H1 (cell line): ENCODE measurements at regions not wholly inside any gene's neighbourhood (a gene's known extent, or its start where the extent isn't known, plus 50 kb on each side); places are given as distances from the start of the nearest gene placed in this dataset.

Source experiments
- CTCF ChIA-PET: fragments of 300-600 bp; sonication (Branson Sonifier 250); formaldehyde crosslinking; loops from one replicate; lab custom pipeline; 2021; ENCODE audit not compliant: partially characterized antibody; lab: Charles Lee
- POLR2A ChIA-PET: fragments of 300-600 bp; sonication (Branson Sonifier 250); formaldehyde crosslinking; loops from one replicate; lab custom pipeline; 2021; ENCODE audit warnings: inconsistent platforms; ENCODE audit not compliant: partially characterized antibody; lab: Charles Lee
- DNase-seq, 2 experiments: peaks; one replicate each; pipeline versions ENCODE4 v3.0.0 to v3.0.0-alpha.2; 2010 to 2022; ENCODE audit warnings: low spot score in 2 of 2, low read depth in 1 of 2, mixed read lengths in 1 of 2
- FAIRE-seq: peaks from 2 replicates; lab custom pipeline; 2011; peaks lifted over from hg19 to GRCh38; lab: Jason Lieb, UNC
- H2AFZ ChIP-seq: 2 replicates; pipeline ENCODE4 v1.8.1; 2012; ENCODE audit warnings: low read length, inconsistent platforms
- H2AK5ac ChIP-seq: 2 replicates; pipeline ENCODE4 v1.6.1; 2013; ENCODE audit warnings: low read depth, low read length
- H2BK120ac ChIP-seq: replicated peaks from 2 replicates; pipeline ENCODE3; 2013; ENCODE audit warnings: low read depth, low read length, inconsistent platforms
- H2BK12ac ChIP-seq: 2 replicates; pipeline ENCODE4 v1.6.1; 2013; ENCODE audit warnings: low read depth, low read length
- H2BK15ac ChIP-seq: 2 replicates; pipeline ENCODE4 v1.6.1; 2013; ENCODE audit warnings: low read length
- H2BK20ac ChIP-seq: 2 replicates; pipeline ENCODE4 v1.6.1; 2013; ENCODE audit warnings: low read length
- H2BK5ac ChIP-seq: 2 replicates; pipeline ENCODE4 v1.6.1; 2013; ENCODE audit warnings: low read depth, low read length
- H3K14ac ChIP-seq: 2 replicates; pipeline ENCODE4 v1.6.1; 2013; ENCODE audit warnings: inconsistent platforms; ENCODE audit not compliant: insufficient read length
- H3K18ac ChIP-seq: 2 replicates; pipeline ENCODE4 v1.6.1; 2013; ENCODE audit warnings: low read length; ENCODE audit errors: extremely low read depth
- H3K23ac ChIP-seq: 2 replicates; pipeline ENCODE4 v1.6.1; 2013; ENCODE audit warnings: inconsistent platforms; ENCODE audit not compliant: insufficient read length
- H3K23me2 ChIP-seq: 2 replicates; pipeline ENCODE4 v1.6.1; 2013; ENCODE audit warnings: low read depth, low read length
- H3K27ac ChIP-seq: 2 replicates; pipeline ENCODE4 v1.6.1; 2011; ENCODE audit warnings: low read depth, low read length, inconsistent platforms
- H3K27me3 ChIP-seq, 4 experiments: replicated peaks in 1 of 4; 1 replicate in 1 of 4; 2 replicates in 3 of 4; pipeline versions ENCODE4 v1.6.1 to v1.8.1; 2011 to 2013; ENCODE audit warnings: low read length in 3 of 4, mild to moderate bottlenecking in 3 of 4, inconsistent platforms in 2 of 4, mixed read lengths in 2 of 4, moderate library complexity in 1 of 4; ENCODE audit not compliant: control insufficient read depth in 3 of 4, insufficient read depth in 3 of 4; ENCODE audit errors: extremely low read depth in 1 of 4
- H3K36me3 ChIP-seq, 4 experiments: 2 replicates each; pipeline versions ENCODE4 v1.6.1 to v1.8.1; 2011 to 2013; ENCODE audit warnings: mild to moderate bottlenecking in 4 of 4, low read length in 3 of 4, moderate library complexity in 2 of 4, control low read depth in 1 of 4, inconsistent platforms in 1 of 4; ENCODE audit not compliant: insufficient read depth in 4 of 4, control insufficient read depth in 2 of 4
- H3K4ac ChIP-seq: replicated peaks from 2 replicates; pipeline ENCODE3; 2013; ENCODE audit warnings: low read length, low read depth, mixed read lengths, inconsistent platforms; ENCODE audit not compliant: insufficient read length
- H3K4me1 ChIP-seq, 4 experiments: replicated peaks in 1 of 4; 1 replicate in 1 of 4; 2 replicates in 3 of 4; pipeline versions ENCODE4 v1.6.1 to v1.8.1; 2011 to 2013; ENCODE audit warnings: low read length in 3 of 4, inconsistent platforms in 2 of 4, mixed read lengths in 1 of 4; ENCODE audit not compliant: insufficient read depth in 4 of 4, control insufficient read depth in 3 of 4
- H3K4me2 ChIP-seq, 2 experiments: 2 replicates each; pipeline versions ENCODE4 v1.6.1 to v1.8.1; 2011 to 2013; ENCODE audit warnings: low read depth in 2 of 2, low read length in 2 of 2, control low read depth in 1 of 2, inconsistent platforms in 1 of 2, mild to moderate bottlenecking in 1 of 2; ENCODE audit not compliant: insufficient read depth in 1 of 2
- H3K4me3 ChIP-seq, 4 experiments: fragments of 200-600, 300-600 bp in 1 of 4; sonication (generic), shearing (Covaris generic), sonication (Bioruptor Twin) in 1 of 4; 2 replicates each; pipeline versions ENCODE4 v1.5.1 to v1.8.1; 2011 to 2016; ENCODE audit warnings: low read length in 4 of 4, low read depth in 3 of 4, control low read depth in 2 of 4, inconsistent platforms in 2 of 4, mild to moderate bottlenecking in 2 of 4, mixed read lengths in 1 of 4, moderate library complexity in 1 of 4; ENCODE audit not compliant: insufficient read depth in 2 of 4; ENCODE audit errors: extremely low read depth in 1 of 4
- H3K56ac ChIP-seq: replicated peaks from 2 replicates; pipeline ENCODE3; 2013; ENCODE audit warnings: low read depth, mild to moderate bottlenecking, mixed read lengths, low read length, inconsistent platforms; ENCODE audit not compliant: insufficient read length
- H3K79me1 ChIP-seq: 2 replicates; pipeline ENCODE4 v1.6.1; 2013; ENCODE audit warnings: low read depth, low read length, control low read depth
- H3K79me2 ChIP-seq, 2 experiments: 2 replicates each; pipeline versions ENCODE4 v1.6.1 to v1.8.1; 2012 to 2013; ENCODE audit warnings: low read length in 2 of 2, mild to moderate bottlenecking in 2 of 2, inconsistent platforms in 1 of 2; ENCODE audit not compliant: insufficient read depth in 2 of 2, control insufficient read depth in 1 of 2
- H3K9ac ChIP-seq, 4 experiments: replicated peaks in 1 of 4; 1 replicate in 1 of 4; 2 replicates in 3 of 4; pipeline versions ENCODE4 v1.6.1 to v1.8.1; 2011 to 2013; ENCODE audit warnings: low read depth in 3 of 4, low read length in 3 of 4, control low read depth in 2 of 4, mild to moderate bottlenecking in 2 of 4, moderate library complexity in 2 of 4, inconsistent platforms in 1 of 4; ENCODE audit errors: extremely low read depth in 1 of 4
- H3K9me3 ChIP-seq, 2 experiments: 2 replicates each; pipeline versions ENCODE4 v1.6.1 to v1.8.1; 2012 to 2013; ENCODE audit warnings: mild to moderate bottlenecking in 2 of 2, moderate library complexity in 2 of 2, control low read depth in 1 of 2, inconsistent platforms in 1 of 2, low read depth in 1 of 2, low read length in 1 of 2, mixed read lengths in 1 of 2; ENCODE audit not compliant: insufficient read depth in 2 of 2
- H4K20me1 ChIP-seq, 2 experiments: replicated peaks in 1 of 2; 2 replicates each; pipeline versions ENCODE3 to v1.8.1; 2011 to 2013; ENCODE audit warnings: inconsistent platforms in 2 of 2, low read length in 2 of 2, mild to moderate bottlenecking in 1 of 2; ENCODE audit not compliant: insufficient read depth in 2 of 2, control insufficient read depth in 1 of 2
- H4K5ac ChIP-seq: 2 replicates; pipeline ENCODE4 v1.6.1; 2013; ENCODE audit warnings: low read length, low read depth, mixed read lengths, inconsistent platforms; ENCODE audit not compliant: insufficient read length
- H4K8ac ChIP-seq: 2 replicates; pipeline ENCODE4 v1.8.0; 2013; ENCODE audit warnings: mild to moderate bottlenecking, moderate library complexity, low read length, inconsistent platforms; ENCODE audit not compliant: insufficient read depth; ENCODE audit errors: extremely low read depth
- H4K91ac ChIP-seq: replicated peaks from 2 replicates; pipeline ENCODE3; 2013; ENCODE audit warnings: low read length, mixed read lengths, inconsistent platforms; ENCODE audit not compliant: insufficient read length
- CTBP2 ChIP-seq: IDR thresholded peaks from 2 replicates; pipeline ENCODE4 v1.7.0; 2011; ENCODE audit warnings: borderline replicate concordance, mild to moderate bottlenecking, moderate library complexity, mixed read lengths, low read length; ENCODE audit not compliant: insufficient read depth, insufficient read length
- GABPA ChIP-seq: IDR thresholded peaks from 2 replicates; pipeline ENCODE4 v1.6.1; 2011; ENCODE audit warnings: mild to moderate bottlenecking, low read length, moderate library complexity, borderline replicate concordance; ENCODE audit not compliant: insufficient read depth
- JUN ChIP-seq: IDR thresholded peaks from 2 replicates; pipeline ENCODE4 v1.6.1; 2011; ENCODE audit warnings: low read depth, mild to moderate bottlenecking, improper control_type of control experiment, low read length

- Histone ChIP-seq H4K20me1 (no peaks in the 10 kb centered on the region), H3K9ac (no peak overlapping the region), H3K79me1 (no peaks in the 10 kb centered on the region), H2BK5ac (no peak overlapping the region), H3K4ac (no peak overlapping the region), H3K27ac (no peak overlapping the region), H3K4me3 (no peak overlapping the region), H4K5ac (no peak overlapping the region), H3K27me3 (no peaks in the 10 kb centered on the region), H3K9me3 (peaks cover 6 to 25% of the 10 kb centered on the region in 2 experiments; a peak in 2 of 4 replicates), H2BK15ac (no peak overlapping the region), H2AFZ (no peak overlapping the region), H3K23ac (no peak overlapping the region), H4K8ac (no peak overlapping the region), H2BK20ac (no peak overlapping the region), H2BK120ac (no peak overlapping the region), H3K79me2 (no peaks in the 10 kb centered on the region), H3K18ac (no peak overlapping the region), H2AK5ac (no peak overlapping the region), H2BK12ac (no peak overlapping the region), H3K14ac (no peak overlapping the region), H3K56ac (no peak overlapping the region), H3K4me1 (no peaks in the 10 kb centered on the region), H4K91ac (no peak overlapping the region), H3K36me3 (no peaks in the 10 kb centered on the region), H3K23me2 (no peaks in the 10 kb centered on the region), H3K4me2 (no peak overlapping the region)
- FAIRE-seq (no peak), DNase-seq (no peak)
- ChIA-PET POLR2A (no interaction called here), CTCF (no interaction called here)
- TF ChIP-seq JUN (no peak), CTBP2 (no peak), GABPA (no peak)
These were observed 74.0 kb upstream of the KDM5D start for GRCh38 chrY:19818546-19818945.
